ENCODE measurements at regions not wholly inside any gene's neighbourhood (a gene's known extent, or its start where the extent isn't known, plus 50 kb on each side); places are given as distances from the start of the nearest gene placed in this dataset.

- no peak for TF ChIP-seq SIN3A (IDR thresholded peaks at IDR 0.05; ENCODE audit: borderline replicate concordance, insufficient read depth, low read length)
Measured at GRCh38 chr13:87206708-87207107, 464.5 kb upstream of the SLITRK5 start.

- no peak for TF ChIP-seq REST (IDR thresholded peaks at IDR 0.05; ENCODE audit: insufficient read depth in 1 of 2, low read depth in 2 of 2, low read length in 2 of 2)
Measured at GRCh38 chr13:87207280-87208003, 463.7 kb upstream of the SLITRK5 start.

GRCh38 chr13:87208636-87209035, 462.5 kb upstream of the SLITRK5 start:
- TF ChIP-seq FOXP2 (optimal IDR thresholded peaks at IDR 0.05; ENCODE audit: borderline replicate concordance, extremely low read depth, extremely low read length, insufficient read depth) (no peak), TAF1 (IDR thresholded peaks at IDR 0.05; ENCODE audit: borderline replicate concordance, insufficient read depth, low read length) (no peak), SIN3A (IDR thresholded peaks at IDR 0.05; ENCODE audit: borderline replicate concordance, insufficient read depth, low read length) (no peak), REST (IDR thresholded peaks at IDR 0.05; ENCODE audit: insufficient read depth in 1 of 2, low read depth in 2 of 2, low read length in 2 of 2) (no peak), POLR2AphosphoS5 (IDR thresholded peaks at IDR 0.05; ENCODE audit: low read depth, low read length) (no peak)

DNA sequence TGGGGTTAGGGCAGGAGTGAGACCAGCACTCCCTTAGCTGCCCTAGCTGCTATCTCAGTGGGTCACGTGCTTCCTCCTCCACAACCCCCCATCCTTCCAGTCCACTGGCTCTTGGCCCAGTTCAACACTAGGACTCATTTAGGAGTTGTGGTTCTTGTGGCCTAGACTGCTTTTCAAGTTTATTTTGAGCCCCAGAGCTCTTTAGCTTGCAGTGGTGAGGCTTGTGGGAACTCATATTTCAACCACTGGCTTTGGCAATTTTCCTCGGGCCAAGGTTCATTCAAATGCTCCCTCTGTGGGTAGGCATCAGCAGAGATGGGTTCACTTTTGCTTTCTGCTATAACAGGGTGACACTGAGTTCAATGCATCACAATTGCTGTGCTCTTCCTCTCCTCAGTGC, 436.2 kb upstream of the SLITRK5 start:
- TF ChIP-seq TAF1 (IDR thresholded peaks at IDR 0.05; ENCODE audit: borderline replicate concordance, insufficient read depth, low read length): no peak
- TF ChIP-seq FOXP2 (optimal IDR thresholded peaks at IDR 0.05; ENCODE audit: borderline replicate concordance, extremely low read depth, extremely low read length, insufficient read depth): no peak
- no peak for TF ChIP-seq POLR2AphosphoS5 (IDR thresholded peaks at IDR 0.05; ENCODE audit: low read depth, low read length)
- TF ChIP-seq SIN3A (IDR thresholded peaks at IDR 0.05; ENCODE audit: borderline replicate concordance, insufficient read depth, low read length): no peak

- TF ChIP-seq REST (IDR thresholded peaks at IDR 0.05; ENCODE audit: insufficient read depth in 1 of 2, low read depth in 2 of 2, low read length in 2 of 2) (no peak), TAF1 (IDR thresholded peaks at IDR 0.05; ENCODE audit: borderline replicate concordance, insufficient read depth, low read length) (no peak), FOXP2 (optimal IDR thresholded peaks at IDR 0.05; ENCODE audit: borderline replicate concordance, extremely low read depth, extremely low read length, insufficient read depth) (no peak), POLR2AphosphoS5 (IDR thresholded peaks at IDR 0.05; ENCODE audit: low read depth, low read length) (no peak), SIN3A (IDR thresholded peaks at IDR 0.05; ENCODE audit: borderline replicate concordance, insufficient read depth, low read length) (no peak)
Measured at GRCh38 chr13:87235621-87236020, 435.6 kb upstream of the SLITRK5 start.

DNA sequence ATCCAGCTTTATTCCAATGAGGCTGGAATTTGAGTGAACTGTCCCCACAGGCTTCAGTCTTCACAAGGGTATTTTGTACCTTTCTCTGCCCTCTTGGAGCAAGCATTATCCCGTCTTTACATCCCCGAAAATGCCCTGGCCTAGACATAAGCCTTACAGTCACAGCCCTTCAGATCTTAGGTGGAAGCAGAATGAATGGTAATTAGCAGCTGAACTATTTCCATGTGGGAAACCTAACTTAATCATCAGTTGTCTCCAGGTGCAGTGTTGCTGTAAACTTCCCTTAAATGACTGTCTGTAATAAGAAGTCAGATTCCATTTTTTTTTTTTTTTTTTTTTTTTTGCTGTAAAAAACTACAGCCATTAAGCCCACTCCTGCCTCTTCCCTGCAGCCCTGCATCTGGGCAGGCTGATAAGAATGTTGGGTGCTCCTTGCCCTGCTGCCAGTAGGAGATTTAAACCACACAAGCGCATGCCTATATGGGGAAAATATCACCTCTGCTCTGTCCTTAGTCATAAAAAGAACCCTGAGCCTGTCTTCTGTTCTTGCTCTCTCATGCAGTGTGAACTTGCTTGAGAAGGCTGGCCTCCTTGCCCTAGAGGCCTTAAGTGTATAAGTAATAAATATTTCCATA, 426.8 kb upstream of the SLITRK5 start:
- TF ChIP-seq REST (IDR thresholded peaks at IDR 0.05; ENCODE audit: insufficient read depth in 1 of 2, low read depth in 2 of 2, low read length in 2 of 2) (no peak), FOXP2 (optimal IDR thresholded peaks at IDR 0.05; ENCODE audit: borderline replicate concordance, extremely low read depth, extremely low read length, insufficient read depth) (no peak), POLR2AphosphoS5 (IDR thresholded peaks at IDR 0.05; ENCODE audit: low read depth, low read length) (no peak), SIN3A (IDR thresholded peaks at IDR 0.05; ENCODE audit: borderline replicate concordance, insufficient read depth, low read length) (no peak), TAF1 (IDR thresholded peaks at IDR 0.05; ENCODE audit: borderline replicate concordance, insufficient read depth, low read length) (no peak)
